GM13976 (cell line): ENCODE measurements at regions not wholly inside any gene's neighbourhood (a gene's known extent, or its start where the extent isn't known, plus 50 kb on each side); places are given as distances from the start of the nearest gene placed in this dataset.

Experiments
- DNase-seq: peaks from one replicate; pipeline ENCODE4 v3.0.0; 2012; ENCODE audit warnings: low spot score
- CTCF ChIP-seq: IDR thresholded peaks from 2 replicates; pipeline ENCODE4 v1.5.1; 2012; ENCODE audit warnings: borderline replicate concordance, mild to moderate bottlenecking; ENCODE audit not compliant: insufficient read depth; ENCODE audit errors: extremely low read depth, missing control alignments, control extremely low read depth
- in situ Hi-C: fragments of 300-500 bp; cut with MboI; formaldehyde crosslinking; loops from one replicate; pipeline ENCODE4 v1.12.0; 2022; ENCODE audit warnings: low sequenced_read_pairs, mixed read lengths, inconsistent platforms; ENCODE audit not compliant: unreplicated experiment

- TF ChIP-seq CTCF, result no peak
- in situ Hi-C loops, result no loop called here
- no peak for DNase-seq
Measured at GRCh38 chr6:144873623-144874378, 588.7 kb downstream of the UTRN start.

- in situ Hi-C loops, result no loop called here
- DNase-seq, result no peak
- TF ChIP-seq CTCF, result no peak
Measured at GRCh38 chr6:144876689-144877088, 591.6 kb downstream of the UTRN start.

GRCh38 chr6:144877118-144877517, 592.0 kb downstream of the UTRN start:
- TF ChIP-seq CTCF, result no peak
- DNase-seq, result no peak
- in situ Hi-C loops, result no loop called here

- in situ Hi-C loops, result no loop called here
- DNase-seq, result no peak
- TF ChIP-seq CTCF, result no peak
Measured at GRCh38 chr6:144878577-144878976, 593.4 kb downstream of the UTRN start.

- DNase-seq, result no peak
- in situ Hi-C loops, result no loop called here
- no peak for TF ChIP-seq CTCF
Measured at GRCh38 chr6:144879436-144879835, 594.3 kb downstream of the UTRN start.

GRCh38 chr6:144882425-144882824, 597.3 kb downstream of the UTRN start:
- no peak for DNase-seq
- no peak for TF ChIP-seq CTCF
- in situ Hi-C loops, result no loop called here
